GM19023 (cell line): ENCODE measurements at regions not wholly inside any gene's neighbourhood (a gene's known extent, or its start where the extent isn't known, plus 50 kb on each side); places are given as distances from the start of the nearest gene placed in this dataset.
"Not testable (repeated sequence)": the region's sequence is repeated elsewhere in the genome, so short reads cannot be mapped to it uniquely, and the experiment has no call there.

Experiments used
- ATAC-seq: cut with Tn5 transposase; IDR thresholded peaks from one replicate; pipeline ENCODE4 v1.9.1; 2021; ENCODE audit warnings: mild to moderate bottlenecking, moderate library complexity; ENCODE audit not compliant: unreplicated experiment

DNA sequence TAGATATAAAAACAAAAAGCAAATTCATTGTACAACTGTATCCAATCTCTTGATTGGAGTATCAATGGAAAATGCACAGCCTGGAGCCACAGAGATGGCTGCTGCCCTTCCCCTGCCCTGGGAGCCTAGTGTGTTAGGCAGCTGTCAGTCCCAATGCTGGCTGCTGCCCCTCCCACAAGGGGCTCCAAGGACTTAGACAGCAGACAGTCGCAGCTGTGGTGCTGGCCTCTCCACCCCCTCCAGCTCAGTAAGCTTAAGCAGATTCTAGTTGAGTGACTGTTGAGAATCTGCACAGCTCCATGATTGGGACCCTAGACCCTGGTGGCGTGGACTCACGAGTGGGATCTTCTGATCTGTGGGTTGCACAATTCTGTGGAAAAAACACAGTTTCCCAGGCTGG lies 1511.2 kb downstream of the FAM181B start:
- ATAC-seq, result no peak

DNA sequence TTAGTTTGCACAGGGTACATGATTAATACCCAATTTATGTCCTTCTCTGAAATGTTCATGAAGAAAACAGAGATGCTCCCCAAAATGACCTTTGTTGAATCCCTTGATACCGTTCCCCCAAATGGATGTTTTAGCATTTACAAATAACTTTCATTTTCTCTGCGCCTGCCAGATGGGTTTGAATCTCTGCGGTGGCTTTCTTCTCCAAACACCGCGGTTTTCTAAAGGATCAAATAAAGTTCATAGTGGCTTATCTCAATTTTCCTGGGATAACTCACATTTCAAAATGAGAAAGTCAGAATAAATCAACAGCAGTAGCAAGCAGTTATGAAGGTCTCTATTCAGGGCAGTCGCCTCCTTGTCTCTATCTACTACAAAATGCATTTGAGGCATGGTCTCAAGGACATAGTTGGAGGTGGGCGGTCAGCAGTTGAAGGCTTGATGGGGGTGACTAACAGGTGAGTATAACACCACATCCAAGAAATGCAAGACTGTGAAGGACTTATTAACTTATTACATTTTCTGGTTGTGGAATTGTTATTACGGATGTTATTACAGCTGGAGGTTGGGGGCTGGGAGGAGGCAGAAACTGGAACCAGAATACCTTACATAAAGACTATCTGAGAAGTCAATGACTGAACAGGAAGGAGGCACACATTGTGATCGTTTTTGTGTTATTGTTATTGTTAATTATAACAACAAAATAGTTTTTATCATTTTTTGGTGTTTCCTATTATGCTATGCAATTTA lies 1513.3 kb downstream of the FAM181B start:
- no peak for ATAC-seq

DNA sequence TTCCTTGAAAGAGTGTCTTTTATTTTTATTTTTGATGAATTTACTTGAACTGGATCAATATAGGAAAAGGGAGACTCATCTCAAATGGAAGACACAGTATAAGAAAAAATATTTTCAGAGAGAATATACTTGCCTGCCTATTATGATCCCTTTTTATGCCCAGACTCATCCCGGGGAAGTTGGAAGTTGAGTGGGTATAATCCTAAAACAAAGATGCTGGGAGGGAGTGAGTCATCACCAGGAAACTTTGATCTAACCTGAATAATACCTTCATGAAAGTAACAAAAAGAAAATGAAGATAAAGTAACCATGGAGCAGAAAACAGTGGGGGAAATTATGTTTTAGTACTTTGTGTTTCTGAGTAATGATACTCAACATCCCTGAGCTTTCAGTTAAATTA lies 1514.0 kb downstream of the FAM181B start:
- no peak for ATAC-seq

- ATAC-seq, result no peak
Observed at GRCh38 chr11:81218440-81218839, 1515.2 kb downstream of the FAM181B start.

GRCh38 chr11:81211050-81211449 lies 1522.6 kb downstream of the FAM181B start:
- no peak for ATAC-seq

- ATAC-seq, result no peak
Observed at GRCh38 chr11:81207421-81208054, 1526.1 kb downstream of the FAM181B start.

DNA sequence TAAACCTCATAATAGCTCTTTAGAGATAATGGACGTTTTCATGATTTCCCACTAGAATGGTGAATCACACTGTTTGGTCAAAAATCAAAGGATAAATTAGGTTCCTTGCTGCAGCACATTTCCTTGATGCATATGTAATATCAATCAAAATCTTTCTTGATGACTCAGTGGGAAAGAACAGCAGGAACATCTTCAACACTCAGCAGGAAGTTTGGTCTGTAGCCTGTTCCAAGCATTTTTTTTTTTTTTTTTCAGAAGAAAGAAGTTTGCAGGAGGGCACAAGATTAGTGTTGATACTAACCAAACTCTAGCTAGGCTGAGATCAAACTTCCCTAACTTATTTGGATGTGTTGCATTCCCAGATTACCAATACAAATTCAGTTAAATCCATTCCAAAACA lies 1529.8 kb downstream of the FAM181B start:
- no peak for ATAC-seq

DNA sequence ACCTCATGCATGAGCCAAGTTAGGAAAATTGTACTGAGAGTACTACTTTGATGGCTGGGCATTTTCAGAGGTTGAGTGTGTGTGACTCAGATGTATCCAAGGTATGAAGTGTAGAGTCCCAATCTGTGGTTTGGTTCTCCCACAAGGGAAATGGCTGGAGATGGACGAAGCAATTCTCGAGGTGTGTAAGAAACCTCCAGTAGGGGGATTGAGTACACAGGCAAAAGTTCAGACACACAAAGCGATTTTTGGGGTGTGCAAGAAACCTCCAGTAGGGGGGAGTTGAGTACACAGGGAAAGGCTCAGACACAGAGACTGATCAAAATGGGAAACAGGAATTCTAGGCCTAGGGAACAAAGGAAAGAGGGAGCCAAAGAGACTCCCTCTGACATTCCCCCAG lies 1536.3 kb downstream of the FAM181B start:
- ATAC-seq, result no peak

- no peak for ATAC-seq
Observed at GRCh38 chr11:81192516-81192915, 1541.1 kb downstream of the FAM181B start.

GRCh38 chr11:81190546-81190945 lies 1543.1 kb downstream of the FAM181B start:
- ATAC-seq, result no peak

DNA sequence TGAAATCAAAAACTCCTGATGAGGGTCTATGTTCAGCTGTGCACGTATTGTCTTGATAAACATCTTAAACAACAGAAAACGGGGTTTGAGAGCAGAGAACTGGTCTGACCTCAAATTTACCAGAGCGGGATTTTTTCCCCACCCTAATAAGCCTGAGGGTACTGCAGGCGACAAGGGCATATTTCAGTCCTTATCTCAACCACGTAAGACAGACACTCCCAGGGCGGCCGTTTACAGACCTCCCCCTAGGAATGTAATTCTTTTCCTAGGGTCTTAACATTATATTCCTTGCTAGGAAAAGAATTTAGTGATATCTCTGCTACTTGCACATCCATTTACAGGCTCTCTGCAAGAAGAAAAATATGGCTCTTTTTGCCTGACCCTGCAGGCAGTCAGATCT lies 1546.6 kb downstream of the FAM181B start:
- not testable (repeated sequence) for ATAC-seq

DNA sequence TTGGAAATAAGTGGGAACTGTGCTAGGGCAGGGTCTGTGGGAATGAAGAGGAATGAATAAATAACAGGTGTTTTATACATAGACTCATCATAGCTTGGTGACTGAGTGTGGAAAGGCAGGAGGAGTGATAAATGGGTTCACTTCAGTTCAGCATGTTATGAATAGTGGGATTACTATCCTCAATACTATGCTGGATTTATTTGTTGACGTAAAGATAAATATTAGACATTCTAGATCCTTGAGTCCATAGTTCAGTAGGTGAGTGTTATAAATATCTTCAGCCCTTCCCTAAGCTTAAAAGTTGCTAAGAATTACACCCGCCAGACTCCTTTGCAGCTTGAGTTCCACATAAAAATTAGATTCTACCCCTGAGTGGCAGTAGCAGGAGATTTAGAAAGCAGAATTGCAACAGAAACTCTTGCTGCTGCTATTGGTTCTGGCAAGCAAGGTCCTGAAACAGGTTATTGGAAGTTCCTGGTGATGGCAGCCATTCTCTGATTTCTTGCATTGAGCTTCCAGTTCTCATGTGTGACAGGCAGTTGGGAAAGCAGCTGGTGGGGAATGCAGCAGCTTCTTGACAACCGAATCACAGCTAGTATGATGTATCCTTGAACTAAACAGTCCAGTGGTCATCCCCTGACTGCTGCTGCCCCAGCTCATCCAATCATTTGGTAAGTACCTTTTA lies 1558.9 kb downstream of the FAM181B start:
- no peak for ATAC-seq

DNA sequence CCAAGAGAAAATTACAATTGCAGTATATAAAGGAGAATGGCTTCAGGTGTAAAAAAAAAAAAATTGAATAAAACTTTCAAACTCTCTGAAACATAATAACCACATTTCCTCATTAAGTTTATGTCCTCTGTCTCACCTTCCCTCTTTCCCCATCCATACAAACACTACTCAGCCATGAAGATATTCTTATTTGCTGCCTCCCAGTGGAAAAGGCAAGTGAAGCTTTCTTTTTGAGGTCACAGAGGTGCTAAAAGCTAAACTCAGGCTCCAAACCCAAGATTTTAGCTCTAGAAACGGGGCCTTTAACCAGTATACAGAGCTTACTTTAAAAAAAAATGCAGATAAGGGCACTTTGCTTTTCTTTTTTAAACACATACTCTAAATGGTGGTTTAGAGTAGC lies 1568.5 kb downstream of the FAM181B start:
- no peak for ATAC-seq

GRCh38 chr11:81159900-81160299 lies 1573.8 kb downstream of the FAM181B start:
- ATAC-seq, result no peak

DNA sequence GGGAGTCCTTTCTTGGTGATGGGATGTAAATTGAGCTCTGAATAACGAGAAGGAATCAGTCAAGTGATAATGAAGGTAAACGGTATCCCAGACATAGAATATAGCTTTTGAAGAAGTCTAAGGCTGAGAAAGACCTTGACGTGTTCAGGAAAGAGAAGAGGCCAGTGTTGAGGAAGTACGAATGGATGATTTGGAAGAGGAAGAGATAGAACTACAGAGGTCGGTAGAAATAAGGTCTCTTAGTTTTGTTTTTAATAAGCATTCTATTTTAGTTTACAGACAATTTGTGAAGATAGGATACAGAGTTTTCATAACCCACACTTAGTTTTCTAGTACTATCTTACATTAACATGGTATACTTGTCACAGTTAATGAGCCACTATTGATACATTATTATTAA lies 1598.1 kb downstream of the FAM181B start:
- no peak for ATAC-seq

DNA sequence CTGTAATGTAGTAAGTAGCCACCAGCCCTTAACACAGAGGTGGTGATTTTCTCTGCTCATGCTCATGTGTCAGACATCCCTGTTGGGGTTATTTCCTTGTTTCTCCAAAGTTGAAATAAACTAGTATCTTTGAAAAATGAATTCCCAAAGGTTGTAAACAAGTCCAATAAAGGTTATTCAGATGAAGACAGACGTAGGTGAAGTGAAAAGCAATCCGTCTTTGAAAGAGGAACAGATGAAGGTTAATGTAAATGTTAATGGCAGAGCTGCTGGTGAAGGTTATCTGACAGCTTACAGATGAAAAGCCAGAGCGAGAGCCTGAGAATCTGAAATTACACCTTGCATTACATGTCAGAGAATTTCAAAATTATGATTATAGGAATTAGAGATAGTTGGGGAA lies 1604.0 kb downstream of the FAM181B start:
- ATAC-seq, result no peak

GRCh38 chr11:81112718-81113117 lies 1620.9 kb downstream of the FAM181B start:
- ATAC-seq, result no peak

GRCh38 chr11:81104051-81104450 lies 1629.6 kb downstream of the FAM181B start:
- no peak for ATAC-seq

- no peak for ATAC-seq
Observed at GRCh38 chr11:81098471-81098870, 1635.2 kb downstream of the FAM181B start.

DNA sequence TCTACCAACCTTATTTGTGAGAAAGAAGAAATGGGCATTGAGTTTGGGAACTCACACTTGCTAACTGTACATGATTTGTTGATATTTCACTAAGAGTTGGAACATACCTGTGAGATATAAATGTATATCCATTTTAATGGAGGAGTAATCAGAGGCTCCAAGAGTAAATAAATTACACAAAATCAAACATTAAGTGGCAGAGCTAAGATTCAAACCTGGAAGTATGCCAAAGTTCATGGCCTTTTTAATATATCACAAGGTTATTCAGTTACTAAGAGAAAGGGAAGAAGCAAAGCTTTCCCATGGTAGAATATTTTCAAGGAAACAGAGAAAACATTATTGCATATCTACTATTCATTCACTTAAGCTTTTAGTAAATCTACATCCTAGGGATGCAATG lies 1641.1 kb downstream of the FAM181B start:
- ATAC-seq, result no peak

- ATAC-seq, result no peak
Observed at GRCh38 chr11:81089242-81089641, 1644.4 kb downstream of the FAM181B start.

- no peak for ATAC-seq
Observed at GRCh38 chr11:81080476-81080875, 1639.6 kb upstream of the TENM4 start.
